HG02852 (cell line): ENCODE measurements at regions not wholly inside any gene's neighbourhood (a gene's known extent, or its start where the extent isn't known, plus 50 kb on each side); places are given as distances from the start of the nearest gene placed in this dataset.
"Not testable (repeated sequence)": the region's sequence is repeated elsewhere in the genome, so short reads cannot be mapped to it uniquely, and the experiment has no call there.

ENCODE experiments used
- ATAC-seq: cut with Tn5 transposase; IDR thresholded peaks from one replicate; pipeline ENCODE4 v1.9.1; 2021; ENCODE audit warnings: mild to moderate bottlenecking, moderate library complexity; ENCODE audit not compliant: unreplicated experiment

DNA sequence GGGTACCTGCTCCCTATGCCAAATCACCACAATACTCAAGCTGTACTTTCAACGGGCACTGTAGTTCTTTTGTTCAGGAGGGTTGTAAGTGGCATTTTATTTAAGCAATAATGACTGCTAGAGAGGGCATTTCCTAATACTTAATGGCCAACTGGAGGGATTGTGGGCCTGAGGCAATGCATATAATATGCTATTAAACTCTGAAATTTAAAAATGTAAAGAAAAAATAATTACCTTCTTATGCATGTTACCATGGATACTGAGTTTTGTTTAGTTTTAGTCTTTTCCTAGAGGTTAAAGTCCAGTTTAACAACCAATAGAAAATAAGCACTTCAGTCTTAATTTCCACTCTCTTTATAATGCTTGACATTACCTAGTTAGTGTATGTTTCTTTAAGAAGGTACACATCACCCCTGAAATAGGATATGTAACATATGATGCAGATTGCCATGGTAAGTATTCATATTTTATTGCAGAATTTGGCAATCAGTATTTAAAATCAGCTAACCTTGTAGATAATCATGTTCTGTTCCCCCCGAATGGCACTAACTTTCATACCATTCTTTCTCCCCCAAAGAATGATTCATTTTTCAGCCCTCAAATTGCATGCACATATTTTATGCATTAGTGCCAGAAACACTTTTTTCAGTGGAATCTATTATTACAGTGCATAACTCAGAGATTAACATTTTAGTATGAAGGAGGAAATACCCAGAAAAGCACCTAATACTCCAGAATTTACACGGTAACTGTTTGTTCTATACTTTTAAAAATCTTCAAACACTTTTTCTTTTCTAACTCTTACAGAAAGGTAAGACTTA is 90.3 kb upstream of the ZNF438 start:
- no peak for ATAC-seq

DNA sequence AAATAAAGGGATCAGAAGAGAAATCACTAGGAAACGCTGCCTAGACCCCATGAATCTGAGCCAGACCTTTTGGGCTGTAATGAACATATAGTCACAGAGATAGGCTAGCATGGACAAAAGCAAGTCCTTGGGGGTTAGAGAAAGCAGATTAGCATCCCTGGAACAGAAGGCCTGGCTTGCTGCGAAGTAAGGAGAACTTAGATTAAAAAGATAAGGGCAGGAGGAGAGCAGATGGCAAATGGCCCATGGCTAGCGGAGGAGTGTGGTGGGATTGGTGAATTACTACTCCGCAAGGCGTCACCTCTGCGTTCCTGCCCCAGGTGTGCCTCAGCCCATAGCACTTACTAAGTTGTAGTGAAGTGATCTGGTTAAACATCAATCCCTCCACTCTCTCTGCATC is 92.3 kb upstream of the ZNF438 start:
- ATAC-seq = no peak

DNA sequence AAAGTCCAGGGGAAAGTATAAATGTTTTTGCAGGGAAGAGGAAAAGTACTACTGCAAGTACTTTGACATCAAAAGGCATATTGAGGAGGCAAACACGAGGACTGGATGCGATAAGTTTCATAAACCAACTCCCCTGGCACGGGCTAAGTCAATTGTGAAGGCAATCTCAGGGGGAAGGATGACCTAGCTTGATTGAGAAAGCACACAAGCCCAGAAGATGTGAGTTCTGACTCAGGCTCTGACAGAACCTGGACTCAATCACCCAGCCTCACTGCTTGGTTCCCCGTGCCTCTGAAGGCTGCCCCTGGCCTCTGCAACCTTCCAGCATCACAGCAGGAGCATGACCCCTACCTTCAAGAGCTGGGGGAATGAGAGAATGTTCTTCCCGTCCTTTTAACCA is 93.2 kb upstream of the ZNF438 start:
- no peak for ATAC-seq

DNA sequence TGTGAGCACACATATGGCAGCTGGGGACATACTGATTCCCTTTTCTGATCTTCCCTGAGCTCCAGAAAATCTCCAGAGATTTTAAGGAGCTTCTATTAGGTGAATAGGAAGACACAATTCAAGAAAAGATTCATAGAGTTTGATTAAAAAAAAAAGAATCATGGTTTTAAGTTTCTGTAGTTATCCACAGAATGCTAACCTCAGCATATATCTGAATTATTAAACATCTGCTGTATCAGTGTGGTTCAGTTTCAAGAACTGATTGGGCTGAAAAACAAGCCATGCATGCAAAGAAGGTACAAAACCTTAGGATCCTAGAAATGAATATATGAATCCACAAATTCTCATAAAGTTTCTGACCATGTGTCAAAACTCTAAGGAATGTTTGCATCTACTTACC is 94.1 kb upstream of the ZNF438 start:
- no peak for ATAC-seq

DNA sequence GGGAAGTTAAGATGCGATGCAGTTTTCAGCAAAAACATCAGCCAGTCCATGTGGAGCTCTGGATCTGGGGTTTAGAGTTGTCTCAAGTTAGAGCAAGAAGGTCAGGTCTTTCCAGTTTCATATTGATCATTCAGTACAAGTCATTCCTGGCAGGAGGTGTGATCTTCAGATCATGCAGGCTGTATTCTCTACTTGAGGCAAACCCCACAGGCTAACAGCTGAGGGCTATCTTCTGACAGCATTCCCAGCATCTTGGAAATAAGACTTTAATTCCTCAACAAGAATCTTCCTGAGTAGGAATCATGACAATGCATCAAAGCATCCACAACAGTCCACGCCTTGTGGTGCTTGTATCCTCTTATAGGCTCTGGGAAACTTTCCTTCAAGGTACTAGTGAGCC is 94.9 kb upstream of the ZNF438 start:
- no peak for ATAC-seq

DNA sequence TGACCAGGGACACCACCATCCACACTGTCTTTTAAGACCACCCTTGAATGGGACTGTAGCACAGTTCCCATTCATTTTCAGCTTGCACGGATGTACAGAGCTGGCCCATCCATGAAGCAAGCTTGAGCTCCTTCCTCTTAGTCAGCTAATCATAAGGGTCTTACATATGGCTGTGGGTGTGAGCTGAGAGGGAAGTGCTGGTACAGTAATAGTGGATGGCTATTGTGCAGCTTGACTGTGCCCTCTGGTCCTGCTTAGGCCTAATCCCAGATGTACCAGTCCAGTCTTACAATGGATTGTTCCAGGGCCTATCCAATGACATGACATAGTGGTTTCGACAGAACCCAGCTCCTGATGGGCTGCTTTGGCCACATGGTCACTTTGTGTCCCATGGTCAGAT is 96.9 kb upstream of the ZNF438 start:
- no peak for ATAC-seq

DNA sequence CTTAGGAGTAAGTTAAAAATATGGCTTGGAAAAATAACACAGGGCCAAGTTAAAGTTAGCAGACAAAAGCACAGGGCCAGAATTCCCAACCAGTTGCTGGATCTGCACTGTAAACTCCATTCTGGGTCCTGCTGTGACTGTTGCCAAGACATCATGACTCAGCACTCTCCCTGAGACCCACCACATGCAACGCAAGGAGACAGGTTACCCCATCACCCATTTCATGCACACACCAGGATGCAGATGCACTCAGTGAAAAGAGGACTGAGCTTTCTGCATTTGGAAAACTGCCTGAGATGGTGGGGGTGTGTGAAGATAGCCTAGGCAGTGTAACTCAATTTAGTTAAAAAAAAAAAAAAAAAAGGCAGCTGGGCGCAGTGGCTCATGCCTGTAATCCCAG is 97.6 kb upstream of the ZNF438 start:
- ATAC-seq = no peak

DNA sequence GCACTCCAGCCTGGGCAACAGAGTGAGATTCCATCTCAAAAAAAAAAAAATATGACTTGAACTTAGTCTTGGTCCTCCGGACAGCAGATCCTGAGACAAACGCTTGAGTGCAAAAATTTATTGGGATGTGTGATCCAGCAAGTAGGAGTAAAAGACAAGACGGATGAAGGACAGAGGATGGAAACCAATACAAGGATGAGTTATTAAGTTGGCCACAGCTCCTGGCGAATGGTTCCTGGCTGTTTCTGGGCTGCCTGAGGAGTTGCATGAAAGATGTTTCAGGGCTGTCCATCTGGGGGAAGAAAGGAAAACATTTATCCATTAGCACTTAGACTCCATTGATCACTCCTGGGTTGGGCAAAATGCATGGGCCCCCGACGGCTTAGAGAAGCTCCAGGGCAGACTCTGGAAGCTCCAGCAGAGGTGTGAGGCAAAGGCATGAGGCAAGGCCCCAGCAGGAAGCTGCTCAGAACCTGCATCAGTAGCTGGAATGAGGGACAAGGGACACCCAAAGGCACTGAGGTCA is 98.3 kb upstream of the ZNF438 start:
- ATAC-seq = no peak

DNA sequence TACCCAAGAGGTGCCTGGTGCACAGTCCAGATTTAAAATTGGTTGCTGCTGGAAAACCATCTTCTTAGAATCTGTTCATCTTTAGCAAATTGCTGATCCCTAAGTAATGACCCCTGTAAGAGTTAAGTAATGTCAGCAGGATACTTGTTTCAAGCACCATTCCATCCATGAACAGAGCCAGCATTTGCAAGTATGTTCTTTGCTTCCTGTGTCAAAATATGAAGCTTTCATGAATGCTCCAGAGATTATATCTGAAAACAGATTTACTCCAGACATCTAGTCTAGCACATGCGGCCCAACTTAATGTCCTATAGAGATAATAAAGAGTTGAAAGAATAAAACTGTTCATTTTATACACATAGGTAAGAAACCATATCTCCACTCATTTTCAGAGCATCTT is 98.7 kb upstream of the ZNF438 start:
- ATAC-seq = no peak

DNA sequence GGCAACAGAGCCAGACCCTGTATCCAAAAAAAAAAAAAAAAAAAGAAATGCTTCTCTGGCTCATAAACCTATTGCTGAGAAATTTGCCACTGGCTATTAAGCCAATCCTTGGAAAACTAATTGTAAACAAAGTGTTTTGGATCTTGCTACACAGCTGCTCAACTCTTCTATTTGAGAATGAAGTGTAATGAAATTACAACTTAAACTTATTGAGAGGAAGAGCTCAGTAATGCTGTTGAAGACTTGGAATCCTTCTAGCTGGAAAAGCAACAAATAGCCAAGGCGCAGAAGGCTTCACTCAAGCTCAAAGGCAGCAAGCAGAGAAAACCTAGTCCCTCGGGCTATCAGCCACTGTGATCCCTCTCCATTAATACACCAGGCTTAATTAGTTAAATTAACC is 99.6 kb upstream of the ZNF438 start:
- no peak for ATAC-seq

DNA sequence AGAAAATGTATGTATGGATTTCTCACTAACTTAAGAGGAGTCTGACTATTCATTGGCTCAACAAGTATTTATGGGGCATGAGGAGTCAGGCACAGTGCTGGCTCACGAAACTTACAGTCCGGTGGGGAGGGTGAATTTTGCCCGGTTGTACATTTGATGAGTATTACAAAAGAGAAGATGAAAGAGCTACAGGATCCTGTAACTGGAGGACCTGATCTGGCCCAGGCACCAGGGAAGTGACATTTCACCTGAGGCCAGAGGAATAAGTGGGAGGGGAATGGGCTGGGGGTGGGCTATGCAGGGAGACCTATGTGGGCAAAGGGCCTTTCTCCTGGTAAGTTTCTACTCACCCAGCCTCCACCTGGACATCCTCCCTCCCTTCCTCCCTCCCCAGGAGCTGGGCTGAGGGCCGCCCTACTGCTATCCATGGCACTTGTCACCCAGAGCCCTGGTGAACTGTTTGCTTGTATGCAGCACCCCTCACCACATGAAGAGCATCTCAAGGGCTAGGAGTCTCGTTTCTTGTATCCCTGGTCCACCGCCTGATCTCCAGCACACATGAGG is 101.1 kb upstream of the ZNF438 start:
- ATAC-seq = no peak

DNA sequence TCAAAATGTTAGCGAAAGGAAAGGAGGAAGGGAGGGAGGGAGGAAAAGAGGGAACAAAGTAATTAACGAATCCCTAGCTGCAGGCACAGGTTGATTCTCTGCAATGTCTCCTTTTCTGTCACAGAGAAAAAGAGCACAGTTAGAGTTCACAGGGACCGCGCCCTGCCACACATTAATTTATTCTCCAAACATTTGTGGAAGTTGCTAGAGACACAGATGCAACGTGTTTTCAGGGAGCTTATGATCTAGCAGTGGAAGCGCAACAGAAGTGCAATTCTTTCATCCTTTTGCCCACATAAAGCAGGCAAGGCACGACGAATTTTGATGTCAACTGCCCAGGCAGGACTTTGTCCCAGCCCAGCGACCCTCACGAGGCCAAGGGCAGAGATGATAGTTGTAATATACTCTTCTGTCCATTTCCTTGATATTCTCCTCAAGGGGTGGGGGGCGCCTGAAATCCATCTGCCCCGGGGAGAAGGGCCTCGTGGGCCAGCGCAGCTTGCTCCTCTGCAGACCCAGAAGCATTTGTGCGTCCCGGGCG is 101.7 kb upstream of the ZNF438 start:
- no peak for ATAC-seq

DNA sequence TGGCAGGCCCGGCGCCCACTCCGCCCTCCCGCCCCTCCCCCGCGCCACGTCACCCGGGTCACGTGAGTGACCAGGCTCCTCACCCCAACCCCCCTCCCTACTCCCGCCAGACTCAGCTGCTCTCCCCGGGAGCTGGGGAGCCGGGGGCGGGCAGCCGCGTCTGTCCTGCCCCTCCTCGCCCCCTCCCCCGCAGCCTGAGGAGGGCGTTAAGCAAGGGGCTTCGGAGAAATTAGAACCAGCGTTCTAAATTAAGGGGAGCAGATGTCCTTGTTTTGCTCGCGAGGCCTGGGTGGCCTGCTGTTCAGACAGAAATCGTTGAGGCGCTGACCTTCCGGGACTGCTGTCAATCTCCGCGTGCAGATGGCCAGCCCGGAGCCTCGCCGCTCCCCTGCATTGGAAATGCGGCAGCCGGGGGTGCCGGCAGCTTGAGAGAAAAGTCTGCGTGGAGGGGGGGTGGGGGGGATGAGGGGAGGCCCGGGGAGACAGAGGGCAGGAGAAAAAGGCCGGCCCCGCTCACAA is 102.2 kb upstream of the ZNF438 start:
- peak; percentile 67 for ATAC-seq

DNA sequence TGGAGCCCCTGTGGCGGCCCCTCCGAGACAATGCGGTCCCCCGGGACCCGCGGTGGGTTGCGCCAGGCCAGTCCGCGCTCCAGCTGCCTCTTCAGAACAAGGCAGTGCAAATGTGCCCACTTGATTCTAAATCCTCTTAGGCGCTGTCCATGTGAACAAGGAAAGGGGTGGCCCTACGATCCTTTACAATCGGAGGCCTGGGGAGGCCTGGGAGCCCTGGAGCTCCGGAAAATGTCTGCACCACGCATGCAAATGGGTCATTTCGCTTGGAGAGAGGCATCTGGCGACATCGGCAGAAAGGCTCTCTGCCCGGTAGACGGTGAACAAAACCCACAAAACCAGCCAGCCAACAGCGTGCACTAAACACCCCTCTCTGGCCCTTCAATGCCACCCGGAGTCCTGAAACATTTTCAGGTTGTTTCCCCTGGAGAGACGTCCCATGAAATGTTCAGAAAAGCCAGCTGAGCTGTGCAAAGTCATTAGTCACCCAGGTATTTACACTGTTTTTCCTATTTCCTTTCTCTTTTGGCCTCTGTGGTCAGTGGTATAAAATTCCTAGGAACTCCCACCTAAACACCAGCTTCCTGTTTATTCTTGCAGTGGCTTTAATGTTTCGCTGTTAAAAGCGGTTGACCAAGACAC is 102.8 kb upstream of the ZNF438 start:
- ATAC-seq = peak; percentile 33

DNA sequence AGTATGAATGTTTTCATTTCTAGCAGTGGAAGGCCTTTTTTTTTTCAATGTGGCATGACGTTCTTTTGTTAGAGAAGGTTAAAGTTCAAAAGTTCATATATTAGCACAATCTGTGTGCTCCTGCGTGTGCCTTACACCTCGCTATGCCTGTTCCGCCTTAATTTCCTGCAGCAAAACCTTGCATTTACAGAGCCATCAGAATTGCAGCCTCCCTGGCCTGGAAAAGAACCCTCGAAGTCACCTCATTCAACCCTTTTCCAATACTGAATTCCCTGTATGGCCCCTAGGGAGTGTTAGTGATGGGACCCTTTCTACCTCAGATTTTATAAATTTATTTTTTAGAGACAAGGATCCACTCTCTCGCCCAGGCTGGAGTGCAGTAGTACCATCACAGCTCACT is 103.5 kb upstream of the ZNF438 start:
- no peak for ATAC-seq

DNA sequence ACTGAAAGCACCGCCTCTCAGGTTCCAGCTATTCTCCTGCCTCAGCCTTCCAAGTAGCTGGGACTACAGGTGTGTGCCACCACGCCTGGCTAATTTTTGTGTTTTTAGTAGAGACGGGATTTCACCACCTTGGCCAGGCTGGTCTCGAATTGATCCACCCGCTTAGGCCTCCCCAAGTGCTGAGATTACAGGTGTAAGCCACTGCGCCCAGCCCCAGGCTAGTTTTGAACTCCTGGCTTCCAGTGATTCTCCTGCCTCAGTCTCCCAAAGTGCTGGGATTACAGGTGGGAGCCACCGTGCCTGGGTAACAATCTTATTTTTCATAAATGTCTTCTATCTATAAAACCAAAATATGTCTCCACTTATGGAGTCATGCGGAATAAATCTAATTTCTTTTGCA is 104.1 kb upstream of the ZNF438 start:
- ATAC-seq = not testable (repeated sequence)

DNA sequence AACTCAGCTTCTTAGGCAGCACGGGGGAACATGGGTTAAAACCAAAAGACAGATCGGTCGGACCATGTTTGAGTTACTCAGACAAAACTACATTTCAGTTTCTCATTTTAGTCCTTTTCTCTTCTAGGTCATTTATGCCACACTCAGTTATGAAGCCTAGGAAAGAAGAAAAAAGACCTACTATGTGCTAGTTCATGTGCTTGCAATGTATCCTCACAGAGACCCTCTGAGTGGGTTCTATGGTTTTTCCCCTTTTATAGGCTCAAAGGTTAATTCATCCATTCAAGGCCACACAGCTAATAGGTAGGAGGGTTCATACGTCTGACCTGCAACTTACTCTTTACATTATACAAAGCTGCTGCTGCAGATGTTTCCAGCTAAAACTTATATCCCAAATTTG is 104.7 kb upstream of the ZNF438 start:
- no peak for ATAC-seq

DNA sequence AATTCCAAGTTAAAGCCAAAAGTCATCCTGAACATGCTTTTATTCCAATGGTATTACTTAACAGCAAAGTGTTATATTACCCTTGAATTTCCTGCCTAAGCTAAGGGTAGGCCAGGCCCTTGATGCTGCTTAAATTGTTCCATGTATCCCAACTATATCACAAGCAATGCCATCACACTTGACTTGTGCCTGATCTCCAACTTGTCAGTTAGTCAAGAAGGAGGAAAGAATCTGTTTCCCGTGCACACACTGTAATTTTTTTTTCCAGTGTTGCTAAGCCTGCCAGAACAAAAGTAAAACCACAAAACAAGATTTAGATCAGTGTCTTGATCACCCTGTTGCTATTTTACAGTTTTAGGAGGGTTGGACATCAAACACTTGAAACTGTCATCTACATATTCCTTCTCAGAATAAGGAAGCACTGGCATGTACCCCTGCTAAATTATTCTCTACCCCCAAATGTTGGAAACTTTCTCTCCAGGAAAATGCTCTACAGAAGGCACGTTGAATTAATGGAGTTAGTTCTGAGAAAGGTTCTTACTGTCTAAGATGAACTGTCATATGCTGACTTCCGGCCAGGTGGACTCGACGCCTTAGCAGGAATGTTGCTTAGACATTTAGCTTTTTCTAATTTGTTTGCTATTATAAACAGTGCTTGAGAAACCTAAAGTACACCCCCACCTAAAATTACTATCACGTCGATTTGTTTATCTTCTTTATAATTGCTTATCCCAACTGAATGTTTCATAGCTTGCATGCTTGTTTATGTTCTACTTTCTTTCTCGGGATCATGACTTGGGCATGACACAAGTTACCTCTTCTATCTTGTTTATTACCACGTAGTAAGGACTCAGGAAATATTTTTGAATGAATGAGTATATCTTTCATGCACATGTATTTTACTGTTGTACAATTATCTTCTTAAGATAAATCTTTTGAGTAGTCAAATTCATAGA is 105.5 kb upstream of the ZNF438 start:
- ATAC-seq = no peak

DNA sequence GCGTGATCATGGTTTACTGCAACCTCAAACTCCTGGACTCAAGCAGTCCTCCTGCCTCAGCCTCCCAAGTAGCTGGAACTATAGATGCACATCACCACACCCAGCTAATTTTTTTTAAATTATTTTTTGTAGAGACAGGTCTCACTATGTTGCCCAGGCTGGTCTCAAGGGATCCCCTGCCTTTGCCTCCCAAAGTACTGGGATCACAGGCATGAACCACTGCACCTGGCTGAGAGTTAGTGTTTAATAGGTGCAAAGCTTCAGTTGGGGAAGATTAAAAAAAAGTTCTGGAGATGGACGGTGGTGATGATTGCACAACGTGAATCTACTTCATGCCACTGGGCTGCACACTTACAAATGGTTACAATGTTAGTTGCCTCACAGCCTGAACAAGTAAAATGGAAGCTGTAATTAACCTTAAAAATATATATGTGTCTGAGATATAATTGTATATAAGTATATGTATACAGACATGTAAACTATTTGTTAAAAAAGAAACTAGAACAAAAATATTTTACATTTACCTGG is 106.4 kb upstream of the ZNF438 start:
- no peak for ATAC-seq

DNA sequence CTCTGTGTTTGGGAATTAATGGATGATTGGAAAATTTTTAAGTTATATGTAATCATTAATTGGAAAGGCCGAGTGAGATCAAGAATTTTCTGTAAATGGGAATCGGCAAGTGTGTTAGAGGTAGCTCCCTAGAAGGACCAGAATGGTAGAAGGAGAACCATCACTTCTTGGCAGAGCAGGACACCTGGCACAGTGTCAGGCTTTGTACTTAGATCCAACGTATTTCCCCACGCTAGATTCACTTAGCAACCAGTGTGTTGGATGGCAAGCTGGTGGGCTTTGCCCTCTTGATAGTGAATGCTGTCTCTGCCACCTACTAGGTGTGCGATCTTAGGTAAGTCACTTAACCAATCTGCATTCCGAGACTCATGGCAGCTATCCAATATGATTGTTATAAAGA is 107.8 kb upstream of the ZNF438 start:
- ATAC-seq = no peak
